H1 (cell line): ENCODE measurements at regions not wholly inside any gene's neighbourhood (a gene's known extent, or its start where the extent isn't known, plus 50 kb on each side); places are given as distances from the start of the nearest gene placed in this dataset.

Source experiments
- CTCF ChIA-PET: fragments of 300-600 bp; sonication (Branson Sonifier 250); formaldehyde crosslinking; loops from one replicate; lab custom pipeline; 2021; ENCODE audit not compliant: partially characterized antibody; lab: Charles Lee
- POLR2A ChIA-PET: fragments of 300-600 bp; sonication (Branson Sonifier 250); formaldehyde crosslinking; loops from one replicate; lab custom pipeline; 2021; ENCODE audit warnings: inconsistent platforms; ENCODE audit not compliant: partially characterized antibody; lab: Charles Lee
- DNase-seq, 2 experiments: peaks; one replicate each; pipeline versions ENCODE4 v3.0.0 to v3.0.0-alpha.2; 2010 to 2022; ENCODE audit warnings: low spot score in 2 of 2, low read depth in 1 of 2, mixed read lengths in 1 of 2
- FAIRE-seq: peaks from 2 replicates; lab custom pipeline; 2011; peaks lifted over from hg19 to GRCh38; lab: Jason Lieb, UNC
- H2AFZ ChIP-seq: 2 replicates; pipeline ENCODE4 v1.8.1; 2012; ENCODE audit warnings: low read length, inconsistent platforms
- H2AK5ac ChIP-seq: 2 replicates; pipeline ENCODE4 v1.6.1; 2013; ENCODE audit warnings: low read depth, low read length
- H2BK120ac ChIP-seq: replicated peaks from 2 replicates; pipeline ENCODE3; 2013; ENCODE audit warnings: low read depth, low read length, inconsistent platforms
- H2BK12ac ChIP-seq: 2 replicates; pipeline ENCODE4 v1.6.1; 2013; ENCODE audit warnings: low read depth, low read length
- H2BK15ac ChIP-seq: 2 replicates; pipeline ENCODE4 v1.6.1; 2013; ENCODE audit warnings: low read length
- H2BK20ac ChIP-seq: 2 replicates; pipeline ENCODE4 v1.6.1; 2013; ENCODE audit warnings: low read length
- H2BK5ac ChIP-seq: 2 replicates; pipeline ENCODE4 v1.6.1; 2013; ENCODE audit warnings: low read depth, low read length
- H3K14ac ChIP-seq: 2 replicates; pipeline ENCODE4 v1.6.1; 2013; ENCODE audit warnings: inconsistent platforms; ENCODE audit not compliant: insufficient read length
- H3K18ac ChIP-seq: 2 replicates; pipeline ENCODE4 v1.6.1; 2013; ENCODE audit warnings: low read length; ENCODE audit errors: extremely low read depth
- H3K23ac ChIP-seq: 2 replicates; pipeline ENCODE4 v1.6.1; 2013; ENCODE audit warnings: inconsistent platforms; ENCODE audit not compliant: insufficient read length
- H3K23me2 ChIP-seq: 2 replicates; pipeline ENCODE4 v1.6.1; 2013; ENCODE audit warnings: low read depth, low read length
- H3K27ac ChIP-seq: 2 replicates; pipeline ENCODE4 v1.6.1; 2011; ENCODE audit warnings: low read depth, low read length, inconsistent platforms
- H3K27me3 ChIP-seq, 4 experiments: replicated peaks in 1 of 4; 1 replicate in 1 of 4; 2 replicates in 3 of 4; pipeline versions ENCODE4 v1.6.1 to v1.8.1; 2011 to 2013; ENCODE audit warnings: low read length in 3 of 4, mild to moderate bottlenecking in 3 of 4, inconsistent platforms in 2 of 4, mixed read lengths in 2 of 4, moderate library complexity in 1 of 4; ENCODE audit not compliant: control insufficient read depth in 3 of 4, insufficient read depth in 3 of 4; ENCODE audit errors: extremely low read depth in 1 of 4
- H3K36me3 ChIP-seq, 4 experiments: 2 replicates each; pipeline versions ENCODE4 v1.6.1 to v1.8.1; 2011 to 2013; ENCODE audit warnings: mild to moderate bottlenecking in 4 of 4, low read length in 3 of 4, moderate library complexity in 2 of 4, control low read depth in 1 of 4, inconsistent platforms in 1 of 4; ENCODE audit not compliant: insufficient read depth in 4 of 4, control insufficient read depth in 2 of 4
- H3K4ac ChIP-seq: replicated peaks from 2 replicates; pipeline ENCODE3; 2013; ENCODE audit warnings: low read length, low read depth, mixed read lengths, inconsistent platforms; ENCODE audit not compliant: insufficient read length
- H3K4me1 ChIP-seq, 4 experiments: replicated peaks in 1 of 4; 1 replicate in 1 of 4; 2 replicates in 3 of 4; pipeline versions ENCODE4 v1.6.1 to v1.8.1; 2011 to 2013; ENCODE audit warnings: low read length in 3 of 4, inconsistent platforms in 2 of 4, mixed read lengths in 1 of 4; ENCODE audit not compliant: insufficient read depth in 4 of 4, control insufficient read depth in 3 of 4
- H3K4me2 ChIP-seq, 2 experiments: 2 replicates each; pipeline versions ENCODE4 v1.6.1 to v1.8.1; 2011 to 2013; ENCODE audit warnings: low read depth in 2 of 2, low read length in 2 of 2, control low read depth in 1 of 2, inconsistent platforms in 1 of 2, mild to moderate bottlenecking in 1 of 2; ENCODE audit not compliant: insufficient read depth in 1 of 2
- H3K4me3 ChIP-seq, 4 experiments: fragments of 200-600, 300-600 bp in 1 of 4; sonication (generic), shearing (Covaris generic), sonication (Bioruptor Twin) in 1 of 4; 2 replicates each; pipeline versions ENCODE4 v1.5.1 to v1.8.1; 2011 to 2016; ENCODE audit warnings: low read length in 4 of 4, low read depth in 3 of 4, control low read depth in 2 of 4, inconsistent platforms in 2 of 4, mild to moderate bottlenecking in 2 of 4, mixed read lengths in 1 of 4, moderate library complexity in 1 of 4; ENCODE audit not compliant: insufficient read depth in 2 of 4; ENCODE audit errors: extremely low read depth in 1 of 4
- H3K56ac ChIP-seq: replicated peaks from 2 replicates; pipeline ENCODE3; 2013; ENCODE audit warnings: low read depth, mild to moderate bottlenecking, mixed read lengths, low read length, inconsistent platforms; ENCODE audit not compliant: insufficient read length
- H3K79me1 ChIP-seq: 2 replicates; pipeline ENCODE4 v1.6.1; 2013; ENCODE audit warnings: low read depth, low read length, control low read depth
- H3K79me2 ChIP-seq, 2 experiments: 2 replicates each; pipeline versions ENCODE4 v1.6.1 to v1.8.1; 2012 to 2013; ENCODE audit warnings: low read length in 2 of 2, mild to moderate bottlenecking in 2 of 2, inconsistent platforms in 1 of 2; ENCODE audit not compliant: insufficient read depth in 2 of 2, control insufficient read depth in 1 of 2
- H3K9ac ChIP-seq, 4 experiments: replicated peaks in 1 of 4; 1 replicate in 1 of 4; 2 replicates in 3 of 4; pipeline versions ENCODE4 v1.6.1 to v1.8.1; 2011 to 2013; ENCODE audit warnings: low read depth in 3 of 4, low read length in 3 of 4, control low read depth in 2 of 4, mild to moderate bottlenecking in 2 of 4, moderate library complexity in 2 of 4, inconsistent platforms in 1 of 4; ENCODE audit errors: extremely low read depth in 1 of 4
- H3K9me3 ChIP-seq, 2 experiments: 2 replicates each; pipeline versions ENCODE4 v1.6.1 to v1.8.1; 2012 to 2013; ENCODE audit warnings: mild to moderate bottlenecking in 2 of 2, moderate library complexity in 2 of 2, control low read depth in 1 of 2, inconsistent platforms in 1 of 2, low read depth in 1 of 2, low read length in 1 of 2, mixed read lengths in 1 of 2; ENCODE audit not compliant: insufficient read depth in 2 of 2
- H4K20me1 ChIP-seq, 2 experiments: replicated peaks in 1 of 2; 2 replicates each; pipeline versions ENCODE3 to v1.8.1; 2011 to 2013; ENCODE audit warnings: inconsistent platforms in 2 of 2, low read length in 2 of 2, mild to moderate bottlenecking in 1 of 2; ENCODE audit not compliant: insufficient read depth in 2 of 2, control insufficient read depth in 1 of 2
- H4K5ac ChIP-seq: 2 replicates; pipeline ENCODE4 v1.6.1; 2013; ENCODE audit warnings: low read length, low read depth, mixed read lengths, inconsistent platforms; ENCODE audit not compliant: insufficient read length
- H4K8ac ChIP-seq: 2 replicates; pipeline ENCODE4 v1.8.0; 2013; ENCODE audit warnings: mild to moderate bottlenecking, moderate library complexity, low read length, inconsistent platforms; ENCODE audit not compliant: insufficient read depth; ENCODE audit errors: extremely low read depth
- H4K91ac ChIP-seq: replicated peaks from 2 replicates; pipeline ENCODE3; 2013; ENCODE audit warnings: low read length, mixed read lengths, inconsistent platforms; ENCODE audit not compliant: insufficient read length
- CHD2 ChIP-seq: IDR thresholded peaks from 2 replicates; pipeline ENCODE4 v1.6.1; 2012; ENCODE audit warnings: low read length, improper control_type of control experiment
- CTBP2 ChIP-seq: IDR thresholded peaks from 2 replicates; pipeline ENCODE4 v1.7.0; 2011; ENCODE audit warnings: borderline replicate concordance, mild to moderate bottlenecking, moderate library complexity, mixed read lengths, low read length; ENCODE audit not compliant: insufficient read depth, insufficient read length
- EGR1 ChIP-seq: IDR thresholded peaks from 2 replicates; pipeline ENCODE4 v1.6.1; 2011; ENCODE audit warnings: low read depth, low read length, borderline replicate concordance
- EP300 ChIP-seq, 2 experiments: IDR thresholded peaks; 1 replicate in 1 of 2; 2 replicates in 1 of 2; pipeline ENCODE4 v1.6.1; 2011 to 2012; ENCODE audit warnings: low read depth in 2 of 2, low read length in 2 of 2, mild to moderate bottlenecking in 2 of 2, borderline replicate concordance in 1 of 2, inconsistent platforms in 1 of 2, moderate library complexity in 1 of 2
- HDAC6 ChIP-seq: IDR thresholded peaks from one replicate; pipeline ENCODE4 v1.7.1; 2012; ENCODE audit warnings: low read depth, mild to moderate bottlenecking, inconsistent platforms, low read length, moderate library complexity
- KDM5A ChIP-seq: fragments of 200-600 bp; IDR thresholded peaks from 2 replicates; pipeline ENCODE4 v1.7.1; 2012; ENCODE audit warnings: mild to moderate bottlenecking, low read length, inconsistent platforms, mixed read lengths
- MAFK ChIP-seq: IDR thresholded peaks from 2 replicates; pipeline ENCODE4 v1.6.1; 2012; ENCODE audit warnings: low read depth, mild to moderate bottlenecking, improper control_type of control experiment, low read length
- PHF8 ChIP-seq: fragments of 200-600 bp; sonication (generic); conservative IDR thresholded peaks from 2 replicates; pipeline ENCODE4 v1.7.1; 2012; ENCODE audit warnings: low read depth, mild to moderate bottlenecking, inconsistent platforms, low read length, moderate library complexity
- POLR2A ChIP-seq, 2 experiments: IDR thresholded peaks; 1 replicate in 1 of 2; 2 replicates in 1 of 2; pipeline ENCODE4 v1.6.1; 2011; ENCODE audit warnings: low read depth in 2 of 2, low read length in 2 of 2, mild to moderate bottlenecking in 2 of 2; ENCODE audit errors: control extremely low read depth in 1 of 2
- RAD21 ChIP-seq, 2 experiments: IDR thresholded peaks in 1 of 2; conservative IDR thresholded peaks in 1 of 2; 2 replicates each; pipeline ENCODE4 v1.6.1; 2011; ENCODE audit warnings: low read depth in 2 of 2, low read length in 2 of 2, improper control_type of control experiment in 1 of 2, inconsistent platforms in 1 of 2, mild to moderate bottlenecking in 1 of 2, moderate library complexity in 1 of 2
- RBBP5 ChIP-seq: IDR thresholded peaks from 2 replicates; pipeline ENCODE4 v1.7.1; 2012; ENCODE audit warnings: low read depth, mild to moderate bottlenecking, inconsistent platforms, low read length, moderate library complexity, borderline replicate concordance
- SIRT6 ChIP-seq: IDR thresholded peaks from one replicate; pipeline ENCODE4 v1.7.1; 2012; ENCODE audit warnings: low read length, inconsistent platforms
- SP2 ChIP-seq: IDR thresholded peaks from 2 replicates; pipeline ENCODE4 v1.6.1; 2012; ENCODE audit warnings: mild to moderate bottlenecking, low read length, inconsistent platforms
- SP4 ChIP-seq: IDR thresholded peaks from 2 replicates; pipeline ENCODE4 v1.6.1; 2012; ENCODE audit warnings: low read length, inconsistent platforms
- USF2 ChIP-seq: IDR thresholded peaks from 2 replicates; pipeline ENCODE4 v1.6.1; 2011; ENCODE audit warnings: low read length, improper control_type of control experiment
- WGBS, 2 experiments: shearing (Covaris generic) in 1 of 2; methylation state at CpG; one replicate each; pipeline versions ENCODE4 v1.1.6 to v1.1.7; 2013 to 2015; ENCODE audit warnings: low lambda C conversion rate in 2 of 2, mixed read lengths in 2 of 2, inconsistent platforms in 1 of 2, low coverage in 1 of 2, missing lambda C conversion rate in 1 of 2; ENCODE audit not compliant: insufficient replicate concordance in 2 of 2, insufficient coverage in 1 of 2, insufficient read length in 1 of 2; ENCODE audit errors: extremely low coverage in 1 of 2, missing lambda C conversion rate in 1 of 2; 5-methylcytosine and 5-hydroxymethylcytosine counted together

GRCh38 chr1:199953651-199954050 lies 73.9 kb upstream of the NR5A2 start:
- no peak overlapping the region for H2BK12ac ChIP-seq
- H3K9me3 ChIP-seq = no peaks in the 10 kb centered on the region
- DNase-seq (no peak), FAIRE-seq (no peak)
- H3K36me3 ChIP-seq = no peaks in the 10 kb centered on the region
- H3K14ac ChIP-seq = no peak overlapping the region
- H3K18ac ChIP-seq = no peak overlapping the region
- 92% methylated on average over 4 of the region's 4 CpGs; no CpG with 5 or more reads in 1 of the 2 experiments for WGBS, 2 experiments
- no peak overlapping the region for H4K91ac ChIP-seq
- H4K8ac ChIP-seq = no peak overlapping the region
- no peak overlapping the region for H2BK5ac ChIP-seq
- no peak overlapping the region for H2AFZ ChIP-seq
- ChIA-PET CTCF (interaction anchor here (0.5 to 1.2 kb wide), 8 partner anchors 17 to 751 kb away, joined by 3 read pairs; no protein-coding TSS in a partner anchor), POLR2A (no interaction called here)
- no peak overlapping the region for H4K5ac ChIP-seq
- H3K27me3 ChIP-seq = no peaks in the 10 kb centered on the region
- H2AK5ac ChIP-seq = no peak overlapping the region
- no peak overlapping the region for H3K9ac ChIP-seq
- H3K27ac ChIP-seq = no peak overlapping the region
- no peaks in the 10 kb centered on the region for H3K79me1 ChIP-seq
- H3K4me1 ChIP-seq = no peaks in the 10 kb centered on the region
- no peak overlapping the region for H2BK20ac ChIP-seq
- H3K4ac ChIP-seq = no peak overlapping the region
- H2BK15ac ChIP-seq = no peak overlapping the region
- no peak overlapping the region for H3K56ac ChIP-seq
- no peaks in the 10 kb centered on the region for H4K20me1 ChIP-seq
- H3K4me3 ChIP-seq = no peak overlapping the region
- H3K4me2 ChIP-seq = no peak overlapping the region
- no peaks in the 10 kb centered on the region for H3K79me2 ChIP-seq
- no peaks in the 10 kb centered on the region for H3K23me2 ChIP-seq
- no peak overlapping the region for H2BK120ac ChIP-seq
- no peak overlapping the region for H3K23ac ChIP-seq
- no peak for TF ChIP-seq SIRT6
- TF ChIP-seq SP2 = no peak
- no peak for TF ChIP-seq CTBP2
- TF ChIP-seq MAFK = no peak
- no peak for TF ChIP-seq PHF8
- no peak for TF ChIP-seq USF2
- no peak for TF ChIP-seq EGR1
- TF ChIP-seq RBBP5 = no peak
- TF ChIP-seq CHD2 = no peak
- no peak for TF ChIP-seq KDM5A
- no peak for TF ChIP-seq HDAC6
- no peak for TF ChIP-seq SP4
- TF ChIP-seq RAD21 (IDR thresholded peaks at IDR 0.05 in 1 of 2, conservative IDR thresholded peaks at IDR 0.05 in 1 of 2; ENCODE audit: low read depth in 2 of 2, low read length in 2 of 2) = no peak
- TF ChIP-seq POLR2A (IDR thresholded peaks at IDR 0.05; ENCODE audit: control extremely low read depth in 1 of 2, low read depth in 2 of 2, low read length in 2 of 2) = no peak
- TF ChIP-seq EP300 (IDR thresholded peaks at IDR 0.05; ENCODE audit: borderline replicate concordance in 1 of 2, low read depth in 2 of 2, low read length in 2 of 2) = no peak
